NCI-H1694 (cell line): ENCODE measurements at regions not wholly inside any gene's neighbourhood (a gene's known extent, or its start where the extent isn't known, plus 50 kb on each side); places are given as distances from the start of the nearest gene placed in this dataset.

Source experiments
- DNase-seq: peaks from one replicate; lab custom pipeline; 2025; lab: John Stamatoyannopoulos, UW

- no peak for DNase-seq
These were observed 131.1 kb upstream of the TMEM106B start for GRCh38 chr7:12080006-12080405.

DNA sequence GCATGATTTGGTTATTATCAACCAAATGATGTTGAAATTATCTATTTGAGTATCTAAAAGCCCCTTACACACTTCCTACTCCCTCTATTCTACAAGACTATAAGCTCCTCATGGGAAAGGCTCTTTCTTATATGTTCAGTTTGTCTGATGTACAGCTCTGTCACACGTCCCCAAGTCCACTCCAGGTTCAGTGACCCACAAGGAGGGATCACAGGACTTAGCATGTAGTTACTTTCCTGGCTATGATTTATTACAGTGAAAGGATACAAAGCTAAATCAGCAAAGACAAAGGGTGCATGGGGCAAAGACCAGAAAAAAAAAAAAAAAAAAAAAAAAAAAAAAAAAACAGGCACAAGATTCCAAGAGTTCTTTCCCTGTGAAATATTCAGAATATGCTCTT lies 125.6 kb upstream of the TMEM106B start:
- DNase-seq, result no peak

GRCh38 chr7:12089951-12090756 lies 120.9 kb upstream of the TMEM106B start:
- no peak for DNase-seq

DNA sequence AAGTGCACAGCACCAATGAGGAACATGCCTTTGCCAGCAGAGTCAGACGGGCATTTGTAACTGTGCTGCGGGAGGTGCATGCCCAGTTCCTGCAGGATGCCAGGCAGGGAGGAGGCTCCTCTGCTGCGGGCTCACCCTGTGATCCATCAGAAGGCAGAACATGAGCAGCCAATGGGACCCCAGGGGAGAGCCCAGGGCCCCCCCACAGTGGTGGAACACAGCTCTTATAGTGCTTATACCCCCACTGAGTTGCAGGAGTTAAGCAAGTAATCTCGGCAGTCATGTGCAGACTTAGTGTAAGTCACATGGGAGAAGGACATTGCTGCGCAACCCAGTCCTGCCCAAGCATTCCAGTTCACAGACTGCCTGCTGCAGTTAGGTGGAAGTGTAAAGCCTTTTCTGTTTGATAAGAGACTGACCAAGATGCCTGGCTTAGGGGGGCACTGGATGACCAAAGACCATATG lies 120.3 kb upstream of the TMEM106B start:
- DNase-seq, result no peak

GRCh38 chr7:12091231-12091630 lies 119.9 kb upstream of the TMEM106B start:
- no peak for DNase-seq

DNA sequence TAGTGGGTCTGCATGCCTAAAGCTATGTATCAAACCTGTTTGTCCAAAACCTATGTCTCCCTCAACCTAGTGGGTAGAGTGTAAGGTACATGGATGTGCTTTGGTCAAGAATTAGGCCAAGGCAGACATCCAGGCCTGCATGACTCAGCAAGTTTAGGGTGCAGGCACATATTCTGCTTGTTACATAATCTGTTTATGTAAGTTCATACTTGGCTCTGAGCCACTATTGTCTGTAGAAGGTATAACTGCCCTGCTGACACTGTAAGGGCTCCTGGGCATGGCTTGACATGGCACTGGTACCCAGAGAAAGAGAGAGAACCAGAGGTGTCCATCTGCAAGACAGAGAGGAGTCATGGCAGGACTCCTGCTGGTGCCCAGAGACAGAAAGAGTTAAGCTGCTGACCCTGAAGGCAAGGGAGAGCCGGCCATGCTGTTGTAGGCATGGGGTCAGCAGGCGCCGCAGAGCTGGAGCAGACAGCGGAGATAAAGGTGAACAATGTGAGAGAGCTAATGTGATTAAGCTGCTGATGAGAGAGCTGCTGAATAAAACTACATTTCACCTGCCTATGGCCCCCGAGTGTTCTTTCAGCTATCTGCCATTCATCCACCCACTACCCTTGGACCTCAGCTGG lies 118.5 kb upstream of the TMEM106B start:
- no peak for DNase-seq

GRCh38 chr7:12093365-12093764 lies 117.7 kb upstream of the TMEM106B start:
- DNase-seq, result no peak

DNA sequence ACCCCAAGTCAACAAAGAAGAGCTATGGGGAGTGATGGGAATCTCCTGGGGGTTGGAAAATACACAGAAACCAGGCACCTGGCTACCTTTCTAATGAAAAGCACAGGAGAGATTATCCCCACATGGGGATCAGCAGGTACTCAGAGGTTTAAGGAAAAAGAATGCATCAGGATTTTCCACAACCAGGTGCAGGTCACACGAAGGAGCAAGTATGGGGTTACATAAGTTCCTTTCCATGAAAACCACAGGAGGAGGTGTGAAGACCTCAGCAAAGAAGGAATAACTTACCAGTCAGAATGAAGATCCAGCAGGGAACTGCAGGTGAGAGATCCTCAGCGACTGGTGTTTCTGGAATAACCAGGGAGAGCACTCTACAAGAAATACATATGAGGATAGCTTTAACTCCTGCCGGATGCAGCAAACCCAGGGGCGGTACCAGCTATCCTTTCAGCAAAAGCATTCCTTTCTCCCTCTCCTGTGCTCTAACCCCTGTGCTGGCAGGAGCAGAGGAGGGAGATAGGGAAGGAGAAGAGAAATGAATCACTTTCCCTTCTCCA lies 116.7 kb upstream of the TMEM106B start:
- no peak for DNase-seq

DNA sequence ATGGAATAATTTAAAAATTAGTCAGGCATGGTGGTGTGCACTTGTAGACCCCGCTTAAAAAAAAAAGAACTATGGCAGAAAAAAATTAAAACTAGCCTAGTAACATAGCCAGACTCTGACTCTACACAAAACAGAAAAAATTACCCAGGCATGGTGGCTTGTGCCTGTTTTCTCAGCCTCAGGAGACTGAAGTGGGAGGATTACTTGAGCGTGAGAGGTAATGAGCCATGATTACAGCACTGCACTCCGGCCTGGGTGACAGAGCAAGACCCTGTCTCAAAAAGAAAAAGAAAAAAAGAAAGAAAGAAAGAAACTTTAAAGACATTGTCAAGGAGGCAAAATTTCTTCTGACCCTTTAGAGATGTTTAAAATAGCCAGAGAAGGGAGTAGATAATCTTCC lies 109.0 kb upstream of the TMEM106B start:
- no peak for DNase-seq

GRCh38 chr7:12102527-12102926 lies 108.6 kb upstream of the TMEM106B start:
- no peak for DNase-seq

DNA sequence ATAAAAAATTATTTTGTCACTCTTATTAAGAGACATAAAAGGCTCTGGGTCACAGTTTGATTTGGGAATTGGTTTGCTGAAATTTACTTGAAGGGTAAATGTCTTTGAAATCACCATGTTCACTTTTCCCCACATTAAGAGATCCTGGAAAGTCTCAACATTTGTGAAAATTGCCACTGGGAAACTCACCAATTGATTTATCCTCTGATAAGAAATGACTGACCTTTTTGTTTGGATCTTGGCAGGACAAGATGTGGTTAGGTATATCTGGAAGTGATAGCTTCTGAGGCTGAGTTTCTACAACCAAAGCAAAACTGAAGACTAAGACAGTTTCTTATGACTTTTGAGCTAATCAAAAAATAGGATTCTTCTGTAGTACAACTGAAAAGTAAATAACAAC lies 107.1 kb upstream of the TMEM106B start:
- DNase-seq, result no peak

DNA sequence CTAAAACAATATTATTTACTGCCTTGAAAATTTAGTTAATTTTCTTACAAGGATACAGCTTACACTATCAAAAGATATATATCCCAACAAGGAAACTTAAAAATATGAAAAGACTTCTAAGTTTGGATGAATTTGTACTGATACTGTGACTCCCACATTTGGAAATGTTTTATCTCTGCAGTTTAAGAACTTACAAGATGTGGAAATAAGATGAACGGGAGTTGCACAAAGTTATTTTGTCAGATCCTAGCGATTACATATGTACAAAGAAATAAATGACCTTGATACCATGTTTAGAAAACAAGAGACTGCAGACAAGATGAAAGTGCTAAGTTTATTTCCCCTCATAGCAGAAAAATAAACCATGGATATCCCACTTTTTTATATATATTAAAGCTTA lies 103.7 kb upstream of the TMEM106B start:
- DNase-seq, result no peak

- DNase-seq, result no peak
These were observed 103.2 kb upstream of the TMEM106B start for GRCh38 chr7:12107841-12108254.

GRCh38 chr7:12110425-12110824 lies 100.7 kb upstream of the TMEM106B start:
- no peak for DNase-seq

- no peak for DNase-seq
These were observed 99.4 kb upstream of the TMEM106B start for GRCh38 chr7:12111422-12112405.

- no peak for DNase-seq
These were observed 93.9 kb upstream of the TMEM106B start for GRCh38 chr7:12117170-12117569.

DNA sequence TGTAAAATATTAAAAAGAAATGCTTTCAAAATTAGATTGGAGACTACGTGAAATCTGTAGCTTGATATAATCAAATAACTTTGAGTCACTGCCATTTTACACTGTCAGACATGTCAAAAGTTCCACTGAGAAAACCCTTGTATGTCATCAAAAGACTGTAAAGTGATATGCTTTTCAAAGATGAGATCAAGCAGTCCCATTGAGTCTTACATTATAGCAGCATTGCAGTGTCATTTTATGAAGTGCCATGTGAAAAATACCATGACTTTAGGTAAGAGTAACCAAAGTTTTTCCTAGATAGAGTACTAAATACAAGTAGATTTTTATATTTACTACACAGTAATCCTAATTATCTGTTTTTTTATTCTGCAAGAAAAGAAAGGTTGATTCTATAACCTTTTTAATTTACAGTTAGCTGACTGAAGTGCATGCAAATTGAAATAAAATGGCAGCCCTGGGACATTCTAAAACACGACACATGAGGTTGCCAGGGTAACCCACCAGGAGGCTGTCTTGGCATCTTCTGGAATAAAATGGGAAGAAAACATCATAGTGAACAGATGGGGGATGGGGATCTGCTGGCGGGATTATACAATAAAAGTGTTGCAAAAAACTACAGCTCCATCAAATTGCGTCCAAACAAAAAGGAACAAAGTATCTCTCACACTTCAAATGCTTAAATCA lies 91.3 kb upstream of the TMEM106B start:
- no peak for DNase-seq

DNA sequence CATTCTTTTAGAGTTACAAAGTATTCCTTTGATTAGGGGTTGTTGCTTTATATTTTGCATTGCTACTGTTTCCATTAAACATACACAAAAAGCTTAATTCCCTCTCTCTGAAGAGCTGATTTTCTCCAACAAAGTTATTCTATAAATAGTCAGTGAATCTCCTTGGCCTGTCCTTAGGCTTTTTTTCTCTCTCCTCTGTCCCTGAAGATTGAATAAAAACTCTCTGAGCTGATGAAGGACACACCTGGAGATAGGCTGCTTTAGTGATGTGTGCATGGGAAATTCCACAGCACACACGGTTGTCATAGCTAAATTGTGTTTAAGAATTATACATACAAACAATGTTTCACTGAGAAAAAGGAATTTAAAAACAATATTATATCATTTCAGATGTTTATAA lies 90.5 kb upstream of the TMEM106B start:
- DNase-seq, result no peak

- no peak for DNase-seq
These were observed 87.9 kb upstream of the TMEM106B start for GRCh38 chr7:12123172-12123571.

GRCh38 chr7:12124028-12124427 lies 87.1 kb upstream of the TMEM106B start:
- no peak for DNase-seq

- no peak for DNase-seq
These were observed 83.6 kb upstream of the TMEM106B start for GRCh38 chr7:12127455-12127854.

GRCh38 chr7:12130609-12131008 lies 80.5 kb upstream of the TMEM106B start:
- no peak for DNase-seq
